ENCODE measurements at regions not wholly inside any gene's neighbourhood (a gene's known extent, or its start where the extent isn't known, plus 50 kb on each side); places are given as distances from the start of the nearest gene placed in this dataset.
"Not testable (repeated sequence)": the region's sequence is repeated elsewhere in the genome, so short reads cannot be mapped to it uniquely, and the experiment has no call there.

- DNase-seq (ENCODE audit: low spot score): no peak
- TF ChIP-seq CTCF (IDR thresholded peaks at IDR 0.05): no peak
- Histone ChIP-seq H3K4me3 (no peak overlapping the region), H3K27ac (no peak overlapping the region)
Observed at GRCh38 chr4:89492581-89493071, 185.0 kb upstream of the GPRIN3 start.

- no peak for TF ChIP-seq CTCF (IDR thresholded peaks at IDR 0.05)
- DNase-seq (ENCODE audit: low spot score): no peak
- Histone ChIP-seq H3K27ac (no peak overlapping the region), H3K4me3 (no peak overlapping the region)
Observed at GRCh38 chr4:89491761-89492160, 184.2 kb upstream of the GPRIN3 start.

- H3K4me3 ChIP-seq; DNase-seq (ENCODE audit: low spot score); H3K27ac ChIP-seq: not testable (repeated sequence)
Observed at GRCh38 chr4:89489921-89490431, 182.4 kb upstream of the GPRIN3 start.

GRCh38 chr4:89489338-89489771 is 181.8 kb upstream of the GPRIN3 start:
- no peak for DNase-seq (ENCODE audit: low spot score)
- Histone ChIP-seq H3K4me3 (no peak overlapping the region), H3K27ac (no peak overlapping the region)
- no peak for TF ChIP-seq CTCF (IDR thresholded peaks at IDR 0.05)

- Histone ChIP-seq H3K27ac (no peak overlapping the region), H3K4me3 (no peak overlapping the region)
- DNase-seq (ENCODE audit: low spot score): no peak
- TF ChIP-seq CTCF (IDR thresholded peaks at IDR 0.05): no peak
Observed at GRCh38 chr4:89488736-89489135, 181.1 kb upstream of the GPRIN3 start.

GRCh38 chr4:89486673-89487072 is 179.1 kb upstream of the GPRIN3 start:
- Histone ChIP-seq H3K4me3 (no peak overlapping the region), H3K27ac (no peak overlapping the region)
- no peak for DNase-seq (ENCODE audit: low spot score)
- TF ChIP-seq CTCF (IDR thresholded peaks at IDR 0.05): no peak

GRCh38 chr4:89486042-89486441 is 178.4 kb upstream of the GPRIN3 start:
- no peak for TF ChIP-seq CTCF (IDR thresholded peaks at IDR 0.05)
- no peak overlapping the region for H3K27ac ChIP-seq
- H3K4me3 ChIP-seq: no peak overlapping the region
- DNase-seq (ENCODE audit: low spot score): no peak

- Histone ChIP-seq H3K27ac (no peak overlapping the region), H3K4me3 (no peak overlapping the region)
- DNase-seq (ENCODE audit: low spot score): no peak
- TF ChIP-seq CTCF (IDR thresholded peaks at IDR 0.05): no peak
Observed at GRCh38 chr4:89483833-89484232, 176.2 kb upstream of the GPRIN3 start.
